ENCODE measurements at regions not wholly inside any gene's neighbourhood (a gene's known extent, or its start where the extent isn't known, plus 50 kb on each side); places are given as distances from the start of the nearest gene placed in this dataset.

- Mint-ChIP-seq H3K4me3 (ENCODE audit: unreplicated experiment) (no peak overlapping the region), H3K4me1 (ENCODE audit: unreplicated experiment) (peaks cover 3% of the 10 kb centered on the region), H3K27ac (ENCODE audit: unreplicated experiment) (no peak overlapping the region), H3K27me3 (ENCODE audit: unreplicated experiment) (no peaks in the 10 kb centered on the region), H3K36me3 (ENCODE audit: low read depth, unreplicated experiment) (no peaks in the 10 kb centered on the region), H3K9me3 (ENCODE audit: unreplicated experiment) (no peaks in the 10 kb centered on the region)
- DNase-seq (ENCODE audit: low spot score) = no peak
- TF ChIP-seq CTCF (IDR thresholded peaks at IDR 0.05; ENCODE audit: unreplicated experiment) = no peak
These were observed 289.5 kb upstream of the MMADHC start for GRCh38 chr2:149877074-149877473.

GRCh38 chr2:149873936-149874335, 286.4 kb upstream of the MMADHC start:
- H3K27ac Mint-ChIP-seq (ENCODE audit: unreplicated experiment) = no peak overlapping the region
- H3K36me3 Mint-ChIP-seq (ENCODE audit: low read depth, unreplicated experiment) = no peaks in the 10 kb centered on the region
- no peak for TF ChIP-seq CTCF (IDR thresholded peaks at IDR 0.05; ENCODE audit: unreplicated experiment)
- no peaks in the 10 kb centered on the region for H3K9me3 Mint-ChIP-seq (ENCODE audit: unreplicated experiment)
- DNase-seq (ENCODE audit: low spot score) = no peak
- H3K4me1 Mint-ChIP-seq (ENCODE audit: unreplicated experiment) = no peaks in the 10 kb centered on the region
- H3K27me3 Mint-ChIP-seq (ENCODE audit: unreplicated experiment) = no peaks in the 10 kb centered on the region
- H3K4me3 Mint-ChIP-seq (ENCODE audit: unreplicated experiment) = no peak overlapping the region

GRCh38 chr2:149872638-149873150, 285.1 kb upstream of the MMADHC start:
- H3K27me3 Mint-ChIP-seq (ENCODE audit: unreplicated experiment) = no peaks in the 10 kb centered on the region
- no peaks in the 10 kb centered on the region for H3K36me3 Mint-ChIP-seq (ENCODE audit: low read depth, unreplicated experiment)
- no peak overlapping the region for H3K4me3 Mint-ChIP-seq (ENCODE audit: unreplicated experiment)
- no peaks in the 10 kb centered on the region for H3K4me1 Mint-ChIP-seq (ENCODE audit: unreplicated experiment)
- no peak for TF ChIP-seq CTCF (IDR thresholded peaks at IDR 0.05; ENCODE audit: unreplicated experiment)
- no peak overlapping the region for H3K27ac Mint-ChIP-seq (ENCODE audit: unreplicated experiment)
- DNase-seq (ENCODE audit: low spot score) = no peak
- no peaks in the 10 kb centered on the region for H3K9me3 Mint-ChIP-seq (ENCODE audit: unreplicated experiment)

GRCh38 chr2:149872041-149872440, 284.5 kb upstream of the MMADHC start:
- Mint-ChIP-seq H3K4me3 (ENCODE audit: unreplicated experiment) (no peak overlapping the region), H3K27me3 (ENCODE audit: unreplicated experiment) (no peaks in the 10 kb centered on the region), H3K27ac (ENCODE audit: unreplicated experiment) (no peak overlapping the region), H3K4me1 (ENCODE audit: unreplicated experiment) (no peaks in the 10 kb centered on the region), H3K36me3 (ENCODE audit: low read depth, unreplicated experiment) (no peaks in the 10 kb centered on the region), H3K9me3 (ENCODE audit: unreplicated experiment) (no peaks in the 10 kb centered on the region)
- DNase-seq (ENCODE audit: low spot score) = no peak
- no peak for TF ChIP-seq CTCF (IDR thresholded peaks at IDR 0.05; ENCODE audit: unreplicated experiment)

- Mint-ChIP-seq H3K4me1 (ENCODE audit: unreplicated experiment) (no peaks in the 10 kb centered on the region), H3K4me3 (ENCODE audit: unreplicated experiment) (no peak overlapping the region), H3K27ac (ENCODE audit: unreplicated experiment) (no peak overlapping the region), H3K9me3 (ENCODE audit: unreplicated experiment) (no peaks in the 10 kb centered on the region), H3K27me3 (ENCODE audit: unreplicated experiment) (no peaks in the 10 kb centered on the region), H3K36me3 (ENCODE audit: low read depth, unreplicated experiment) (no peaks in the 10 kb centered on the region)
- DNase-seq (ENCODE audit: low spot score) = no peak
- no peak for TF ChIP-seq CTCF (IDR thresholded peaks at IDR 0.05; ENCODE audit: unreplicated experiment)
These were observed 283.7 kb upstream of the MMADHC start for GRCh38 chr2:149871091-149871885.
